B cell (primary cell): ENCODE measurements at regions not wholly inside any gene's neighbourhood (a gene's known extent, or its start where the extent isn't known, plus 50 kb on each side); places are given as distances from the start of the nearest gene placed in this dataset.
A peak's percentile ranks its signal among the peaks of the same experiment; 100 is the strongest.

Experiments
- ATAC-seq: fragments of 200-7000 bp; cut with Tn5 transposase; one replicate; pipeline ENCODE4 v1.10.0; 2021; ENCODE audit warnings: low read depth, mild to moderate bottlenecking, moderate number of reproducible peaks, moderate library complexity
- CTCF ChIA-PET: fragments of 350-600 bp; sonication (Branson Sonifier 250); formaldehyde crosslinking; loops from one replicate; lab custom pipeline; 2021; ENCODE audit warnings: antibody characterized with exemption, inconsistent platforms; lab: Charles Lee
- POLR2A ChIA-PET: fragments of 350-600 bp; sonication (Branson Sonifier 250); formaldehyde crosslinking; loops from one replicate; lab custom pipeline; 2021; ENCODE audit warnings: antibody characterized with exemption; lab: Charles Lee
- DNase-seq: peaks from one replicate; pipeline ENCODE4 v3.0.0; 2013
- H2AFZ ChIP-seq: 2 replicates; pipeline ENCODE4 v1.6.1; 2012; ENCODE audit warnings: mild to moderate bottlenecking, low read depth, low read length; ENCODE audit not compliant: insufficient read depth, poor library complexity, severe bottlenecking
- H3K27ac ChIP-seq, 2 donors: 1 replicate in 1 of 2; 2 replicates in 1 of 2; pipeline ENCODE4 v1.5.1; 2012 to 2013; ENCODE audit warnings: low read length in 2 of 2, mild to moderate bottlenecking in 2 of 2, moderate library complexity in 1 of 2
- H3K27me3 ChIP-seq, 4 experiments: fragments of 200-600 bp in 1 of 4; sonication (generic) in 1 of 4; replicated peaks in 1 of 4; 1 replicate in 2 of 4; 2 replicates in 2 of 4; pipeline versions ENCODE4 v1.6.1 to v1.7.0; 2013 to 2016; ENCODE audit warnings: low read length in 3 of 4, mild to moderate bottlenecking in 2 of 4, mixed read lengths in 1 of 4, moderate library complexity in 1 of 4; ENCODE audit not compliant: insufficient read depth in 4 of 4, control insufficient read depth in 3 of 4; ENCODE audit errors: control extremely low read depth in 1 of 4
- H3K36me3 ChIP-seq, 2 experiments: replicated peaks in 1 of 2; 1 replicate in 1 of 2; 2 replicates in 1 of 2; pipeline versions ENCODE4 v1.6.1 to v1.7.1; 2013; ENCODE audit warnings: low read length in 1 of 2; ENCODE audit not compliant: insufficient read depth in 2 of 2, control insufficient read depth in 1 of 2; ENCODE audit errors: control extremely low read depth in 1 of 2, extremely low read depth in 1 of 2
- H3K4me1 ChIP-seq, 2 donors: fragments of 200-600 bp in 1 of 2; sonication (generic) in 1 of 2; 1 replicate in 1 of 2; 2 replicates in 1 of 2; pipeline versions ENCODE4 v1.5.1 to v1.6.1; 2013 to 2017; ENCODE audit warnings: low read length in 2 of 2; ENCODE audit not compliant: control insufficient read depth in 2 of 2, insufficient read depth in 2 of 2
- H3K4me2 ChIP-seq: replicated peaks from 2 replicates; pipeline ENCODE3; 2012; ENCODE audit warnings: mild to moderate bottlenecking, low read depth, low read length; ENCODE audit not compliant: poor library complexity, severe bottlenecking
- H3K4me3 ChIP-seq, 5 experiments: fragments of 200-600 bp in 1 of 5; sonication (generic) in 1 of 5; 1 replicate in 3 of 5; 2 replicates in 2 of 5; pipeline versions ENCODE4 v1.5.1 to v1.7.0; 2011 to 2016; ENCODE audit warnings: low read length in 4 of 5, mild to moderate bottlenecking in 4 of 5, low read depth in 2 of 5, control low read depth in 1 of 5, moderate library complexity in 1 of 5; ENCODE audit not compliant: insufficient read depth in 1 of 5; ENCODE audit errors: control extremely low read depth in 1 of 5, extremely low read depth in 1 of 5
- H3K79me2 ChIP-seq: fragments of 200-600 bp; sonication (generic); one replicate; pipeline ENCODE4 v1.6.0; 2016; ENCODE audit warnings: low read length; ENCODE audit not compliant: control insufficient read depth, insufficient read depth
- H3K9ac ChIP-seq: fragments of 200-600 bp; sonication (generic); 2 replicates; pipeline ENCODE4 v1.6.1; 2017; ENCODE audit warnings: mild to moderate bottlenecking, low read length, moderate library complexity
- H3K9me3 ChIP-seq, 3 donors: one replicate each; pipeline versions ENCODE4 v1.6.1 to v1.7.1; 2013; ENCODE audit warnings: low read length in 2 of 3; ENCODE audit not compliant: control insufficient read depth in 2 of 3, insufficient read depth in 1 of 3; ENCODE audit errors: control extremely low read depth in 1 of 3
- H4K20me1 ChIP-seq: 2 replicates; pipeline ENCODE4 v1.6.0; 2012; ENCODE audit warnings: mild to moderate bottlenecking, low read length; ENCODE audit not compliant: insufficient read depth, control insufficient read depth, poor library complexity, severe bottlenecking
- H3K27ac Mint-ChIP-seq: one replicate; pipeline ENCODE4 v1.8.0; 2021; ENCODE audit warnings: mixed read lengths
- H3K27me3 Mint-ChIP-seq: one replicate; pipeline ENCODE4 v1.8.0; 2021; ENCODE audit warnings: mixed read lengths
- H3K4me1 Mint-ChIP-seq: one replicate; pipeline ENCODE4 v1.8.0; 2021; ENCODE audit warnings: mixed read lengths
- H3K4me3 Mint-ChIP-seq: one replicate; pipeline ENCODE4 v1.8.0; 2021; ENCODE audit warnings: mixed read lengths
- H3K9me3 Mint-ChIP-seq: one replicate; pipeline ENCODE4 v1.8.0; 2022; ENCODE audit warnings: mixed read lengths; ENCODE audit not compliant: insufficient read depth
- EZH2 ChIP-seq: IDR thresholded peaks from 2 replicates; pipeline ENCODE4 v1.6.1; 2012; ENCODE audit warnings: borderline replicate concordance, low read depth, mild to moderate bottlenecking, moderate library complexity, low read length; ENCODE audit not compliant: insufficient read depth, poor library complexity, severe bottlenecking
- WGBS: methylation state at CpG from one replicate; pipeline ENCODE4 v1.1.5; 2013; ENCODE audit warnings: missing lambda C conversion rate; ENCODE audit not compliant: insufficient coverage; 5-methylcytosine and 5-hydroxymethylcytosine counted together
- intact Hi-C: fragments of 100-400 bp; cut with micrococcal nuclease; formaldehyde crosslinking; loops from one replicate; pipeline ENCODE4 v1.10.0; 2022
- TF ChIP-seq, protein P1 (sequence below): fragments of 200-600 bp; IDR thresholded peaks from one replicate; pipeline ENCODE4 v1.8.0; 2022; ENCODE audit warnings: antibody characterized with exemption, mild to moderate bottlenecking

DNA sequence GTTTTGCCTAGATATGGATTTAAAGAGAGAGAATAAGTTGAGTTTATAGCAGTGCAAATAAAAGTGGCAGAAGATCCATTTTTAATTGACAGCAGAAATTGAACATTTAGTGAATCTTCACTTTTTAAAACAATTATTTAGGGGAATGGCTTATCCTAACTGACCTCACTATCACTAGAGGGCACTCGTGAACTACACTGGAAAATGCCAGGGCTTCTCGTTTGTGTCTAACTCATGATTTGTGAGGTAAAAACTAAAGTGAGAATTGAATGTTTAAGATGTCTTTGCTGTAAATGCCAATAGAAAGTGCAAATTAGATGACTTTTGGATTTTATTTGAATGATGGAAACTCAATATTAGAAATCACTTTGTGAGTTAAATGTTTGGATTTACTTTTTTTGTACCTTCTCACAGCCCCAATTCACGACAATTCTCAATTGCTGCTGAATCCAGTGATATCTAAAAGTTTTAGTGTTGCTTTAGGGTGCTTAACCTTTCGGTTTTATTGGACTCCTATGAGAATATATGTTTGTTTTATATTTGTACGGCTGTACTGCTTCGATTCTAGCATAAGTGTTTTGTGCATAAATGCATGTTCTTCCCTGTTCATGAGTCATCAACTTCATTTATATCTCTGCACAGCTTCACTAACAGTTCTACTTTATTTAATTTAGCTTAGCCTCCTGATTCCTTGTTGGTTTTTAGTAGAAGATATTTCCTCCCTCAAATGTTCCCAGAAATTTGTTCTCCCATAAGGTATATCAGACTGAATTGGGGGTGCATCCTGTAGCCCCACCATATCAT is 462.1 kb downstream of the MFSD1 start:
- H3K9ac ChIP-seq: no peak overlapping the region
- WGBS: 0% methylated on average over 1 of the region's 6 CpGs
- no peak overlapping the region for H3K4me3 Mint-ChIP-seq

DNA sequence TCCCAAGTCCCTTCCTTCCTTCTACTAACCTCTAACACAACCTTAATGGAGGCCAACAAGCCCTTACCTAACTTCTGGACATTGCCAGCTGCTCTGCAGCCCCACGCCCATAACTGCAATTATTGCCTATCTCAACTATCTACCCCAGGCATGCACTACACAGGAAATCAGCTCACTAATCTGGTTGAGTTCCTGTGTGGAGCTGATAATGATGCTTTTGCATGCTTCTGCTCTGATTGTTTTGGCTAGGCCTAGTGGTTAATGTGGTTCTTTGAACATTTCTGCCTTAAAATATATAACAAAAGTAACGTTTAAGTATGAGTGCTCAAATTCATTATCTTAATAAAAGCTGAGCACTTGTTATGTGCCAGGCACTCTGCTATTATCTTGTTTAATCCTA is 463.9 kb downstream of the MFSD1 start:
- Mint-ChIP-seq H3K9me3 (no peaks in the 10 kb centered on the region), H3K27ac (no peak overlapping the region), H3K4me3 (no peak overlapping the region), H3K27me3 (peaks cover 20% of the 10 kb centered on the region), H3K4me1 (no peaks in the 10 kb centered on the region)
- no peak overlapping the region for H3K9ac ChIP-seq
- ATAC-seq (no peak), DNase-seq (no peak)
- CTCF ChIA-PET: interaction anchor here (1.0 to 2.9 kb wide), 3 partner anchors 8 to 420 kb away, joined by 3 to 9 read pairs (median 5); no protein-coding TSS in a partner anchor
- no peaks in the 10 kb centered on the region for H3K36me3 ChIP-seq
- POLR2A ChIA-PET: no interaction called here
- intact Hi-C loops: no loop called here
- no peak overlapping the region for H3K4me3 ChIP-seq
- no peaks in the 10 kb centered on the region for H4K20me1 ChIP-seq
- H3K4me1 ChIP-seq: no peaks in the 10 kb centered on the region
- no peak for TF ChIP-seq EZH2
- TF ChIP-seq, protein P1, sequence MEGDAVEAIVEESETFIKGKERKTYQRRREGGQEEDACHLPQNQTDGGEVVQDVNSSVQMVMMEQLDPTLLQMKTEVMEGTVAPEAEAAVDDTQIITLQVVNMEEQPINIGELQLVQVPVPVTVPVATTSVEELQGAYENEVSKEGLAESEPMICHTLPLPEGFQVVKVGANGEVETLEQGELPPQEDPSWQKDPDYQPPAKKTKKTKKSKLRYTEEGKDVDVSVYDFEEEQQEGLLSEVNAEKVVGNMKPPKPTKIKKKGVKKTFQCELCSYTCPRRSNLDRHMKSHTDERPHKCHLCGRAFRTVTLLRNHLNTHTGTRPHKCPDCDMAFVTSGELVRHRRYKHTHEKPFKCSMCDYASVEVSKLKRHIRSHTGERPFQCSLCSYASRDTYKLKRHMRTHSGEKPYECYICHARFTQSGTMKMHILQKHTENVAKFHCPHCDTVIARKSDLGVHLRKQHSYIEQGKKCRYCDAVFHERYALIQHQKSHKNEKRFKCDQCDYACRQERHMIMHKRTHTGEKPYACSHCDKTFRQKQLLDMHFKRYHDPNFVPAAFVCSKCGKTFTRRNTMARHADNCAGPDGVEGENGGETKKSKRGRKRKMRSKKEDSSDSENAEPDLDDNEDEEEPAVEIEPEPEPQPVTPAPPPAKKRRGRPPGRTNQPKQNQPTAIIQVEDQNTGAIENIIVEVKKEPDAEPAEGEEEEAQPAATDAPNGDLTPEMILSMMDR: no peak
- no peaks in the 10 kb centered on the region for H3K79me2 ChIP-seq
- WGBS: no CpG with 5 or more reads among the region's 2 CpGs
- no peaks in the 10 kb centered on the region for H3K27me3 ChIP-seq
- no peak overlapping the region for H2AFZ ChIP-seq
- H3K9me3 ChIP-seq: no peaks in the 10 kb centered on the region
- no peak overlapping the region for H3K4me2 ChIP-seq
- no peak overlapping the region for H3K27ac ChIP-seq

More for the DNA sequence above, 462.1 kb downstream of the MFSD1 start:
- Histone ChIP-seq H3K27me3 (no peaks in the 10 kb centered on the region), H3K27ac (no peak overlapping the region), H3K4me3 (no peak overlapping the region), H3K4me1 (no peaks in the 10 kb centered on the region), H3K79me2 (no peaks in the 10 kb centered on the region), H4K20me1 (no peaks in the 10 kb centered on the region), H3K4me2 (no peak overlapping the region), H2AFZ (no peak overlapping the region), H3K9me3 (no peaks in the 10 kb centered on the region), H3K36me3 (no peaks in the 10 kb centered on the region)
- ATAC-seq (no peak), DNase-seq (peak; percentile 11)
- H3K9me3 Mint-ChIP-seq: no peaks in the 10 kb centered on the region
- no peaks in the 10 kb centered on the region for H3K4me1 Mint-ChIP-seq
- ChIA-PET CTCF (interaction anchor here (2.9 kb wide), 1 partner anchor 418 kb away, joined by 9 read pairs; no protein-coding TSS in a partner anchor), POLR2A (no interaction called here)
- TF ChIP-seq EZH2: no peak
- TF ChIP-seq, protein P1: peak; percentile 29
- intact Hi-C loops: loop anchor here (5.0 kb wide), 3 partner anchors 537 to 1223 kb away; no protein-coding TSS in a partner anchor
- H3K27me3 Mint-ChIP-seq: peaks cover 25% of the 10 kb centered on the region
- no peak overlapping the region for H3K27ac Mint-ChIP-seq
